ENCODE measurements at regions not wholly inside any gene's neighbourhood (a gene's known extent, or its start where the extent isn't known, plus 50 kb on each side); places are given as distances from the start of the nearest gene placed in this dataset.

GRCh38 chr10:22837351-22837750 lies 90.5 kb upstream of the ARMC3 start:
- TF ChIP-seq POLR2A (IDR thresholded peaks at IDR 0.05; ENCODE audit: low read depth, low read length) (no peak), POLR2AphosphoS5 (IDR thresholded peaks at IDR 0.05; ENCODE audit: low read depth, low read length) (no peak), TAF1 (IDR thresholded peaks at IDR 0.05; ENCODE audit: borderline replicate concordance, low read depth, low read length) (no peak)
